ENCODE measurements at regions not wholly inside any gene's neighbourhood (a gene's known extent, or its start where the extent isn't known, plus 50 kb on each side); places are given as distances from the start of the nearest gene placed in this dataset.
A peak's percentile ranks its signal among the peaks of the same experiment; 100 is the strongest.

GRCh38 chr9:1938675-1939170 lies 76.4 kb upstream of the SMARCA2 start:
- DNase-seq: no peak

- DNase-seq: no peak
These were observed 75.7 kb upstream of the SMARCA2 start for GRCh38 chr9:1939466-1939865.

GRCh38 chr9:1939926-1940368 lies 75.2 kb upstream of the SMARCA2 start:
- DNase-seq: no peak

DNA sequence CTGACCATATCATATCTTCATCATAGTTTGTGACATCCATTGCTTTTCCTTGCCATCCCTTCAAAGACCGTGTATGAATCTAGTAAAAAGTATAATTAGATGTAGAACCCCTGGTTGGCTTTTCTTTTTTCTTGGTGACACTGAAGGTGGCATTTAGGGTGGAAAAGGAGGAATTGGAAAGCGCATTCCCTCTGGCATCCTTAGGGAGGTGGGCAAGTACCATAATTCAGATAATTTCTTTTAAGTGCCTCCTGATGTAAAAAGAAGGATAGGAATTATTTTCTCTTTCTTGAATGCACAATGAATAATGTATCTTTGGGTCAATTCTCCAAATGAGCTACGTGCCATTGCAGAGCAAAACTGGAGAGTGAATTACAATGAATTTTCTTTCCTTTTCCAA lies 73.2 kb upstream of the SMARCA2 start:
- no peak for DNase-seq

GRCh38 chr9:1946526-1947283 lies 68.4 kb upstream of the SMARCA2 start:
- DNase-seq: no peak

DNA sequence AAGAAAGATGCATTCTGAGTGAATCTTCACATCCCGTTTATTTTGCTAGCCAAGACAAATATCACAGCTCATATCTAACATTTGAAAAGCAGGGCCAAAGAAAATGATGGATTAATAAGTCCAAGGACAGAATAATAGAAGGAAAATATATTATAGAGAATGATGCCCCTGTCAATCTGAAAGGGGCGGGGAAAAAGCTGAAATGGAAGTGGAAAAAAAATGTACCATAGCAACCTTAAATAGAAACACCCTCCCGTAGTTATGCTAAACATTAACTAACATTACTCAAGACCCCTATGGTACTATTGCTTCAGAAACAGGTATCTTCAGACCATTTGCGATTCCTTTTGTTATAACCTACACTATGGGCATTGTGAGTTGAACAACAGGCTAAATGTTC lies 67.7 kb upstream of the SMARCA2 start:
- no peak for DNase-seq

GRCh38 chr9:1948541-1948940 lies 66.6 kb upstream of the SMARCA2 start:
- DNase-seq: no peak

GRCh38 chr9:1951446-1951845 lies 63.7 kb upstream of the SMARCA2 start:
- no peak for DNase-seq

DNA sequence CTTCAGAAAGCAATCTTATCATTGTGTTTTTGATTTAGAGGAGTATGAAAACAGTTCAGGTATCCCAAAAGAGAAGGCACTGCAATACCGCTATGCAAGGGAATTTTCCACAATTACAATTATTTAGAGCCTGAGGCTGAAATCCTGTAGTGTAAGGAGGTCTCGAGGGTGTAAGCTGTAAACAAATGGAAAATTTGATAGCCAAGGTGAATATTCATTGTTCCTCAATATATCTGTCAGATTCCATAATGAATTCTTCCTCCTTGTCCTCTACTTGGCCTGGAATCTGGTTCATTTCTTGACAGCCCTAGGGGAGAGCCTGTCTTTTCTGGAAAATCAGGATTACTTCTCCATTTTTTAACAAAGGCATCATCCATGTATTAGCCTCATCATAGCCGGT lies 63.1 kb upstream of the SMARCA2 start:
- no peak for DNase-seq

DNA sequence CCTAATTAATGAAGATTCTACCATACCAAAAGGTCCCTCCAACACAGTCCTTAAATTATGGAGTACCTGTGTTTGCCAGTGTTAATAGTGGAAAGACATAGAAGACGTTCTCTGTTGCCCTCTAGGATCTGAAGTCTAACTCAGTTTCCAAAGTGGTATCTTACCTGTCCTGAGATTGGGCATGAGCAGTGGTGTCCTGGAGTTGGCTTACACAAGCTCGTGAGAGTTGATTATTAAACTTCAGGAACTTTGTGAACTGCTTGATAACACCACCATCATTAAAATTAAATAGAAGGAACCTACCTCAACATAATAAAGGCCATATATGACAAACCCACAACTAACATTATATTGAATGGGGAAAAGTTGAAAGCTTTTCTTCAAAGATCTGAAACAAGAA lies 60.9 kb upstream of the SMARCA2 start:
- DNase-seq: no peak

DNA sequence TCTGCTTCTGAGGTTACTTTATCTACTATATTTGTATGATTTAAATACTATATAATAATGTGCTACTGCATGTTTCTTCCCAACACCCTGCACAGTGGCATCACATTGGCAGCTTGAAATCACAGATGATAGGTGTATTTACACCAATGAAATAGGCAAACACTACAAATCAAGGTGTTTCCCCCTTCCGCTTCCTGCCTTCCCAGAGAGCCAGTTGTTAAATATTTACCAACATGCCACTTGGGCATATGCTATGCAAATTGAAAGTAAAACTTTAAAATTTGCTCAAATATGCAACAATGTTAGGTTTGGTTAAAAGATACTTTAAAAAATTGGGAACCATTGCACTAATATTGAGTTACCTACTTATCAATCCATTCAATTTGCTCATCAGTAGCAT lies 58.2 kb upstream of the SMARCA2 start:
- no peak for DNase-seq

- DNase-seq: no peak
These were observed 57.3 kb upstream of the SMARCA2 start for GRCh38 chr9:1957856-1958255.

- peak; percentile 33 for DNase-seq
These were observed 55.8 kb upstream of the SMARCA2 start for GRCh38 chr9:1959371-1959770.

- peak; percentile 37 for DNase-seq
These were observed 54.7 kb upstream of the SMARCA2 start for GRCh38 chr9:1960342-1961042.

GRCh38 chr9:1962122-1962521 lies 53.0 kb upstream of the SMARCA2 start:
- DNase-seq: no peak

GRCh38 chr9:1962588-1963106 lies 52.5 kb upstream of the SMARCA2 start:
- DNase-seq: no peak

GRCh38 chr9:1964093-1964492 lies 51.1 kb upstream of the SMARCA2 start:
- DNase-seq: no peak

Measured in femur (tissue), 1 donor.